NCI-H82 (cell line): ENCODE measurements at regions not wholly inside any gene's neighbourhood (a gene's known extent, or its start where the extent isn't known, plus 50 kb on each side); places are given as distances from the start of the nearest gene placed in this dataset.

Experiments
- DNase-seq: peaks from one replicate; lab custom pipeline; 2025; lab: John Stamatoyannopoulos, UW

- no peak for DNase-seq
These were observed 94.8 kb downstream of the INHBB start for GRCh38 chr2:120440521-120441350.

- DNase-seq = no peak
These were observed 95.4 kb downstream of the INHBB start for GRCh38 chr2:120441351-120441700.

- DNase-seq = peak; percentile 38
These were observed 96.0 kb downstream of the INHBB start for GRCh38 chr2:120441744-120442471.

GRCh38 chr2:120442541-120442922 lies 96.6 kb downstream of the INHBB start:
- no peak for DNase-seq

GRCh38 chr2:120442923-120443571 lies 97.1 kb downstream of the INHBB start:
- no peak for DNase-seq

- DNase-seq = no peak
These were observed 98.0 kb downstream of the INHBB start for GRCh38 chr2:120443946-120444345.

- DNase-seq = no peak
These were observed 98.8 kb downstream of the INHBB start for GRCh38 chr2:120444691-120445240.

- no peak for DNase-seq
These were observed 99.7 kb downstream of the INHBB start for GRCh38 chr2:120445449-120446143.

GRCh38 chr2:120446236-120447126 lies 100.5 kb downstream of the INHBB start:
- DNase-seq = no peak

GRCh38 chr2:120447127-120447785 lies 101.3 kb downstream of the INHBB start:
- DNase-seq = no peak

GRCh38 chr2:120448436-120448835 lies 102.5 kb downstream of the INHBB start:
- DNase-seq = peak; percentile 66

GRCh38 chr2:120448961-120449810 lies 103.2 kb downstream of the INHBB start:
- no peak for DNase-seq

GRCh38 chr2:120450196-120450820 lies 104.4 kb downstream of the INHBB start:
- DNase-seq = no peak

- no peak for DNase-seq
These were observed 105.4 kb downstream of the INHBB start for GRCh38 chr2:120451334-120451733.

- no peak for DNase-seq
These were observed 106.2 kb downstream of the INHBB start for GRCh38 chr2:120452131-120452530.

GRCh38 chr2:120452945-120453634 lies 107.2 kb downstream of the INHBB start:
- no peak for DNase-seq

GRCh38 chr2:120453635-120453998 lies 107.7 kb downstream of the INHBB start:
- DNase-seq = no peak

- no peak for DNase-seq
These were observed 108.9 kb downstream of the INHBB start for GRCh38 chr2:120454654-120455385.
